Lower lobe of right lung (tissue), 2 donors: ENCODE measurements at regions not wholly inside any gene's neighbourhood (a gene's known extent, or its start where the extent isn't known, plus 50 kb on each side); places are given as distances from the start of the nearest gene placed in this dataset.

Experiments
- ATAC-seq, 2 donors: fragments of 200-7000 bp; cut with Tn5 transposase; one replicate each; pipeline ENCODE4 v1.9.1; 2020 to 2022; ENCODE audit warnings: mild to moderate bottlenecking in 2 of 2, moderate library complexity in 2 of 2
- DNase-seq: peaks from one replicate; pipeline ENCODE4 v3.0.0-alpha.2; 2020
- H3K27ac ChIP-seq: fragments of 200-600 bp; one replicate; pipeline ENCODE4 v1.8.0; 2022
- H3K27me3 ChIP-seq: fragments of 200-600 bp; one replicate; pipeline ENCODE4 v1.8.0; 2022; ENCODE audit warnings: low read depth
- H3K36me3 ChIP-seq: fragments of 200-600 bp; one replicate; pipeline ENCODE4 v1.8.0; 2022; ENCODE audit warnings: mild to moderate bottlenecking
- H3K4me1 ChIP-seq: fragments of 200-600 bp; one replicate; pipeline ENCODE4 v1.8.0; 2022
- H3K4me3 ChIP-seq: fragments of 200-600 bp; one replicate; pipeline ENCODE4 v1.8.0; 2022; ENCODE audit warnings: mild to moderate bottlenecking
- H3K9me3 ChIP-seq: fragments of 200-600 bp; one replicate; pipeline ENCODE4 v1.8.0; 2022
- CTCF ChIP-seq: fragments of 200-600 bp; IDR thresholded peaks from one replicate; pipeline ENCODE4 v1.8.0; 2022; ENCODE audit warnings: antibody characterized with exemption, mild to moderate bottlenecking
- intact Hi-C: fragments of 100-400 bp; cut with DNase I; formaldehyde crosslinking; loops from one replicate; pipeline ENCODE4 v1.11.0; 2022
- donor health status: DM: no; HTN: yes; CAD: no; lungs with severe emphysema.

- Histone ChIP-seq H3K9me3 (no peaks in the 10 kb centered on the region), H3K4me3 (no peak overlapping the region), H3K27ac (no peak overlapping the region), H3K36me3 (no peaks in the 10 kb centered on the region), H3K4me1 (peaks cover 8% of the 10 kb centered on the region), H3K27me3 (peaks cover 43% of the 10 kb centered on the region)
- intact Hi-C loops, result no loop called here
- DNase-seq (no peak), ATAC-seq (no peak)
- TF ChIP-seq CTCF, result no peak
These were observed 92.1 kb upstream of the SMYD2 start for GRCh38 chr1:214188835-214189234.

- intact Hi-C loops, result no loop called here
- no peak for TF ChIP-seq CTCF
- H3K36me3 ChIP-seq, result no peaks in the 10 kb centered on the region
- H3K9me3 ChIP-seq, result no peaks in the 10 kb centered on the region
- ATAC-seq (no peak), DNase-seq (no peak)
- peaks cover 12% of the 10 kb centered on the region for H3K27me3 ChIP-seq
- no peak overlapping the region for H3K27ac ChIP-seq
- H3K4me3 ChIP-seq, result no peak overlapping the region
- no peaks in the 10 kb centered on the region for H3K4me1 ChIP-seq
These were observed 87.9 kb upstream of the SMYD2 start for GRCh38 chr1:214192825-214193643.

GRCh38 chr1:214193691-214194090 is 87.3 kb upstream of the SMYD2 start:
- Histone ChIP-seq H3K4me1 (no peaks in the 10 kb centered on the region), H3K4me3 (no peak overlapping the region), H3K27me3 (peaks cover 6% of the 10 kb centered on the region), H3K36me3 (no peaks in the 10 kb centered on the region), H3K27ac (no peak overlapping the region), H3K9me3 (no peaks in the 10 kb centered on the region)
- no peak for TF ChIP-seq CTCF
- DNase-seq (no peak), ATAC-seq (no peak)
- intact Hi-C loops, result no loop called here

- Histone ChIP-seq H3K4me3 (no peak overlapping the region), H3K27me3 (no peaks in the 10 kb centered on the region), H3K36me3 (no peaks in the 10 kb centered on the region), H3K4me1 (no peaks in the 10 kb centered on the region), H3K9me3 (no peaks in the 10 kb centered on the region), H3K27ac (no peak overlapping the region)
- intact Hi-C loops, result no loop called here
- no peak for ATAC-seq
- no peak for DNase-seq
- no peak for TF ChIP-seq CTCF
These were observed 82.4 kb upstream of the SMYD2 start for GRCh38 chr1:214198571-214198970.

GRCh38 chr1:214199585-214199984 is 81.4 kb upstream of the SMYD2 start:
- DNase-seq (no peak), ATAC-seq (no peak)
- no peak for TF ChIP-seq CTCF
- Histone ChIP-seq H3K27ac (no peak overlapping the region), H3K4me1 (no peaks in the 10 kb centered on the region), H3K27me3 (no peaks in the 10 kb centered on the region), H3K4me3 (no peak overlapping the region), H3K36me3 (no peaks in the 10 kb centered on the region), H3K9me3 (no peaks in the 10 kb centered on the region)
- intact Hi-C loops, result no loop called here
